ENCODE measurements at regions not wholly inside any gene's neighbourhood (a gene's known extent, or its start where the extent isn't known, plus 50 kb on each side); places are given as distances from the start of the nearest gene placed in this dataset.

GRCh38 chr2:138329162-138329561 is 172.4 kb upstream of the SPOPL start:
- TF ChIP-seq, protein P1, sequence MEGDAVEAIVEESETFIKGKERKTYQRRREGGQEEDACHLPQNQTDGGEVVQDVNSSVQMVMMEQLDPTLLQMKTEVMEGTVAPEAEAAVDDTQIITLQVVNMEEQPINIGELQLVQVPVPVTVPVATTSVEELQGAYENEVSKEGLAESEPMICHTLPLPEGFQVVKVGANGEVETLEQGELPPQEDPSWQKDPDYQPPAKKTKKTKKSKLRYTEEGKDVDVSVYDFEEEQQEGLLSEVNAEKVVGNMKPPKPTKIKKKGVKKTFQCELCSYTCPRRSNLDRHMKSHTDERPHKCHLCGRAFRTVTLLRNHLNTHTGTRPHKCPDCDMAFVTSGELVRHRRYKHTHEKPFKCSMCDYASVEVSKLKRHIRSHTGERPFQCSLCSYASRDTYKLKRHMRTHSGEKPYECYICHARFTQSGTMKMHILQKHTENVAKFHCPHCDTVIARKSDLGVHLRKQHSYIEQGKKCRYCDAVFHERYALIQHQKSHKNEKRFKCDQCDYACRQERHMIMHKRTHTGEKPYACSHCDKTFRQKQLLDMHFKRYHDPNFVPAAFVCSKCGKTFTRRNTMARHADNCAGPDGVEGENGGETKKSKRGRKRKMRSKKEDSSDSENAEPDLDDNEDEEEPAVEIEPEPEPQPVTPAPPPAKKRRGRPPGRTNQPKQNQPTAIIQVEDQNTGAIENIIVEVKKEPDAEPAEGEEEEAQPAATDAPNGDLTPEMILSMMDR (IDR thresholded peaks at IDR 0.05; ENCODE audit: insufficient read depth, low read length, poor library complexity, severe bottlenecking) = no peak
- no peaks in the 10 kb centered on the region for H3K36me3 ChIP-seq (ENCODE audit: control insufficient read depth, insufficient read depth, low read length)
- no peak overlapping the region for H3K4me3 ChIP-seq (ENCODE audit: low read depth, low read length)
- DNase-seq (ENCODE audit: low read depth) = no peak
- H3K27me3 ChIP-seq (ENCODE audit: control insufficient read depth, insufficient read depth, low read length) = no peaks in the 10 kb centered on the region

DNA sequence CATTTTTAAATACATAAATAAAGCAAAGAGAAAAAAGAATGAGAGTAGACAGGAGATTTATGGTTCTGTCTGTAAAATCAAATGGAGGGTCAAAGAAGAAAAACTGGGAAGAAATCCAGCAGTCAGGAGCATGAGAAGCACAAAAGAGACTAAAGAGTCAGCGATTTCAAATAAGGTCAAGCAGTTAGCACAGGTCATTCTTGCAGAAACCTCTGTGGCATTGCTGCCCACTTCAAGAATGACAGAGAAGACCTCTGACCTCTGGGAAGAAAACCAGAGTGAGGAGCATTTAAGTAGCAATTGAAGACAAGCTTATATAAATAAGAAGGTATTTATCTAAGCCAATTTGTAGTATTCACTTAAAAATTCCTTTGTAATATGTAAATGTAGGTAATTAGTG is 172.0 kb upstream of the SPOPL start:
- H3K36me3 ChIP-seq (ENCODE audit: control insufficient read depth, insufficient read depth, low read length) = no peaks in the 10 kb centered on the region
- no peak overlapping the region for H3K4me3 ChIP-seq (ENCODE audit: low read depth, low read length)
- TF ChIP-seq, protein P1 (IDR thresholded peaks at IDR 0.05; ENCODE audit: insufficient read depth, low read length, poor library complexity, severe bottlenecking) = no peak
- no peak for DNase-seq (ENCODE audit: low read depth)
- no peaks in the 10 kb centered on the region for H3K27me3 ChIP-seq (ENCODE audit: control insufficient read depth, insufficient read depth, low read length)

DNA sequence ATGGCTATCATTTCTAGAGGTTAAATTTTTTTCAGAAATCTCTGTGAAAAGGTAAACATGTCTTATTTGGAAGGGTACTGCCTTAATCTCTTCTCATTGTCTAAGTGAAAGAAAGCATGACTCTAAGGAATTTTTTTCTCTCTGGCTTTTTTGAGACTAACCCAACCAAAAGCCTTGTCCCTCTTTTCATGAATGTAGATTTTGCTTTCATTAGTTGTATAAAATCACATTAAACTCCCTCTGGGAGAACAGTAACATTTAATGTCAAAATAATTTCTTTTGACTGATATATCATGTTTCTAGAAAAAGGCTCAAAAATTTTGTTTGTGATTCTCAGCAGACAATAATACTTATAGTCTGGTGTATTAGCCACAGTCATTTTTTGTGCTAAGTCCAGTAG is 168.4 kb upstream of the SPOPL start:
- H3K27me3 ChIP-seq (ENCODE audit: control insufficient read depth, insufficient read depth, low read length) = no peaks in the 10 kb centered on the region
- no peaks in the 10 kb centered on the region for H3K36me3 ChIP-seq (ENCODE audit: control insufficient read depth, insufficient read depth, low read length)
- H3K4me3 ChIP-seq (ENCODE audit: low read depth, low read length) = no peak overlapping the region
- DNase-seq (ENCODE audit: low read depth) = no peak
- TF ChIP-seq, protein P1 (IDR thresholded peaks at IDR 0.05; ENCODE audit: insufficient read depth, low read length, poor library complexity, severe bottlenecking) = no peak

- Histone ChIP-seq H3K36me3 (ENCODE audit: control insufficient read depth, insufficient read depth, low read length) (no peaks in the 10 kb centered on the region), H3K27me3 (ENCODE audit: control insufficient read depth, insufficient read depth, low read length) (no peaks in the 10 kb centered on the region), H3K4me3 (ENCODE audit: low read depth, low read length) (no peak overlapping the region)
- TF ChIP-seq, protein P1 (IDR thresholded peaks at IDR 0.05; ENCODE audit: insufficient read depth, low read length, poor library complexity, severe bottlenecking) = no peak
- DNase-seq (ENCODE audit: low read depth) = no peak
Measured at GRCh38 chr2:138333677-138334076, 167.9 kb upstream of the SPOPL start.

GRCh38 chr2:138334323-138334722 is 167.2 kb upstream of the SPOPL start:
- Histone ChIP-seq H3K27me3 (ENCODE audit: control insufficient read depth, insufficient read depth, low read length) (no peaks in the 10 kb centered on the region), H3K36me3 (ENCODE audit: control insufficient read depth, insufficient read depth, low read length) (no peaks in the 10 kb centered on the region), H3K4me3 (ENCODE audit: low read depth, low read length) (no peak overlapping the region)
- TF ChIP-seq, protein P1 (IDR thresholded peaks at IDR 0.05; ENCODE audit: insufficient read depth, low read length, poor library complexity, severe bottlenecking) = no peak
- no peak for DNase-seq (ENCODE audit: low read depth)

DNA sequence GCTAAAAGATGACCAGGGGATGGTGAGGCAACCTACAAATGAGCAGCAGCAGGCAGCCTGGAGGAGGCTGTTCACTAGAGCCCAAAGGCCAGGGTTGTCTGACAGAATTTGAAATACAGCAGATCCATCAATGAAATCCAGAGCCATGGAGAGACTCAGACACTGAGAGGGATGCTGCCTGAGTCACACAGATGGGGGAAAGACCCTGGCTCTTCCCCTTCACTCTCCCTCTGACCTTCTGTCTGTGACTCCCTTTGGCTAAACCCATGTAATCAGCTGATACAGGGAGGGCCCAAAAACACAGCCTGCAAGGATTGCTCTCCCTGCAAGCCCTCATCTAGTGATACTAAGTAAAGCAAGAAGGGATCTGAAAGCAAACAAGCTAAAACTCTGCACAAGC is 166.5 kb upstream of the SPOPL start:
- Histone ChIP-seq H3K27me3 (ENCODE audit: control insufficient read depth, insufficient read depth, low read length) (no peaks in the 10 kb centered on the region), H3K4me3 (ENCODE audit: low read depth, low read length) (no peak overlapping the region), H3K36me3 (ENCODE audit: control insufficient read depth, insufficient read depth, low read length) (no peaks in the 10 kb centered on the region)
- no peak for DNase-seq (ENCODE audit: low read depth)
- TF ChIP-seq, protein P1 (IDR thresholded peaks at IDR 0.05; ENCODE audit: insufficient read depth, low read length, poor library complexity, severe bottlenecking) = no peak
